Gastroesophageal sphincter (tissue), 3 donors: ENCODE measurements at regions not wholly inside any gene's neighbourhood (a gene's known extent, or its start where the extent isn't known, plus 50 kb on each side); places are given as distances from the start of the nearest gene placed in this dataset.

ENCODE experiments used
- EP300 ChIP-seq: sonication (generic); formaldehyde crosslinking; IDR thresholded peaks from one replicate; pipeline ENCODE4 v1.6.1; 2017; ENCODE audit warnings: antibody characterized with exemption, mild to moderate bottlenecking
- POLR2AphosphoS5 ChIP-seq: sonication (generic); formaldehyde crosslinking; IDR thresholded peaks from one replicate; pipeline ENCODE4 v1.6.1; 2017; ENCODE audit warnings: antibody characterized with exemption
- TF ChIP-seq, protein P1 (sequence below), 4 experiments: fragments of 200-600 bp in 2 of 4; fragments of 450-650 bp in 2 of 4; sonication (generic) in 1 of 4; IDR thresholded peaks; one replicate each; pipeline ENCODE4 v1.5.1; 2017 to 2019; ENCODE audit warnings: antibody characterized with exemption in 4 of 4, mild to moderate bottlenecking in 2 of 4, moderate library complexity in 2 of 4

DNA sequence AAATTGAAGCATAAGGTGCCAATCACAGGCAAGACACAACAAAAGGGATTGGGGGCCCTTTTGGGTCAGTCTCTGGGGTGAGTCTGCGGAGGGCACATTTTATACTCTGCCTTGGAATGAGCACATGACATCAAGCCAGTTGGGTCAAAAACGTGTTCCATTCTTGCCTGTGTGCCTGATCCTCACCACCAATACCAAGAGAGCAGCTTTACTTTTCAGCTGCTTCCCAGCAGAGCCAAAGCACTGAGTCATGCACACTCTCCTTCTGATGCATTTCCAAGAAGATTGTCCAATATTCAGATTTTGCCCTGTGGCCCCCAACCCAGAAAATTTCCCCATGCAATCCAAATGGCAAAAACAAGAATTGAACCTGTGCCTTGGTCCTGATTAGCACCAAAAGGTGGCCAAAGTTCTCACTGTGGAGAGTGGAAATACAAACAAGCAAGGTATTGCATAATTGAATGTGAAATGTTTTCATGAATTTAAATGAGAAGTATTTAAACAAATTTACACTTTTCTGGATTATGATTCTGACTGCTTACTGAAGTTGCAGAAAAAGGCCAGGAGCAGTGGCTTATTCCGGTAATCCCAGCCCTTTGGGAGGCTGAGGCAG is 217.8 kb upstream of the SOX9 start:
- TF ChIP-seq, protein P1, sequence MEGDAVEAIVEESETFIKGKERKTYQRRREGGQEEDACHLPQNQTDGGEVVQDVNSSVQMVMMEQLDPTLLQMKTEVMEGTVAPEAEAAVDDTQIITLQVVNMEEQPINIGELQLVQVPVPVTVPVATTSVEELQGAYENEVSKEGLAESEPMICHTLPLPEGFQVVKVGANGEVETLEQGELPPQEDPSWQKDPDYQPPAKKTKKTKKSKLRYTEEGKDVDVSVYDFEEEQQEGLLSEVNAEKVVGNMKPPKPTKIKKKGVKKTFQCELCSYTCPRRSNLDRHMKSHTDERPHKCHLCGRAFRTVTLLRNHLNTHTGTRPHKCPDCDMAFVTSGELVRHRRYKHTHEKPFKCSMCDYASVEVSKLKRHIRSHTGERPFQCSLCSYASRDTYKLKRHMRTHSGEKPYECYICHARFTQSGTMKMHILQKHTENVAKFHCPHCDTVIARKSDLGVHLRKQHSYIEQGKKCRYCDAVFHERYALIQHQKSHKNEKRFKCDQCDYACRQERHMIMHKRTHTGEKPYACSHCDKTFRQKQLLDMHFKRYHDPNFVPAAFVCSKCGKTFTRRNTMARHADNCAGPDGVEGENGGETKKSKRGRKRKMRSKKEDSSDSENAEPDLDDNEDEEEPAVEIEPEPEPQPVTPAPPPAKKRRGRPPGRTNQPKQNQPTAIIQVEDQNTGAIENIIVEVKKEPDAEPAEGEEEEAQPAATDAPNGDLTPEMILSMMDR (IDR thresholded peaks at IDR 0.05) = no peak
- no peak for TF ChIP-seq POLR2AphosphoS5
- TF ChIP-seq EP300 = no peak
